ENCODE measurements at regions not wholly inside any gene's neighbourhood (a gene's known extent, or its start where the extent isn't known, plus 50 kb on each side); places are given as distances from the start of the nearest gene placed in this dataset.

DNA sequence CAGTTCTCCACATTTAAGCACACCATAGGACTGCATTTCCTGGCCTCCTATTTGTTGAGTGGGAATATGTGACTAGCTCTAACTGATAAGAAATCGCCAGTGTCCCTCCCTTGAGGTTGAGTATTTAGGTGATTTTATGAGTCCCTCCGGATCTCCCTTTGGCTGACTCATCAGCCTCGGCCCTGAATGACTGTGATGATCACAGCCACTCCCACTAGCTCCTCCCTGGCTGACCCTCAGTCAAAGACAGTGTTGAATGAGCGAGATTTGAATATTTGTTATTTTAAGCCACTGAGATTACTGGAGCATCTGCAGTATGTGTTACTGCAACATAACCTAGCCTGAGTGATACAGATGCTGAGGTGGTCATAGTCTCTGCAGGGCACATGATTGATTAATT, 515.3 kb downstream of the EPHB1 start:
- no peak for FAIRE-seq

DNA sequence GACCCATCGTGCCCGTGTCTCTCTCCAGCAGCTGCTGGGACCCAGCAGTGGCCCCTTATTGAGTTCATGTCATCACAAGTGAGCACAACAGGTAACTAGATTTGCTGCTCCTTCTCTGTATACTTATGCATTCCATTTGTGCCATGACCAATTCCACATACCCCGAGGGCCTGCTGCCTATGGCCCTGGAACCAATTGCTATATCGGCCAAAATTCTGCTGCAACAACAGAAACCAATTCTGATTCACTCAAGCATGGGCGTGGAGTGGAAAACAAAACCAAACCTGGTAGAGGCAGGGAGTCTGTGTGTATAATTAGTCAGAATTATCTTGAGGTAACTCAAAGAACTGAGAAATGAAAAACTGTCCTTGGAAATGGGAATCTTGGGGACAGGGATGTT, 516.6 kb downstream of the EPHB1 start:
- no peak for FAIRE-seq

DNA sequence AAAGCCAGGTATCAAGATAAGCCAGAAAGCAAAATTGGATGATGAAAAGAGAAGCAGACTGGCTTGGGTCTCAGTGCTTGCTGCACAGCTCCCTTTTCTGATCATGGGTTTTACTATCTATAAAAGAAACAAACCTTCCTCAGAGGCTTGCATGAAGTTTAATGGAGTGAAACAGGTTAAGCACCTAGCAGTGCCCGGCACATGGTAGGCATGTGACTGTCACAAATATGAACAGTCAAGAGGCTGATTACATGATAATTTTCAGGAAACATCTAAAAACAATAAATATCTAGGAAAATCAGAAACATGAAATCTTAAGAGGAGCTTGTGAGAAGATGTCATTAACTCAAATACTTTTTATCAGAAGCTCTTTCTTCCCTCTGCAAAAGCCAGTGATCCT, 519.2 kb downstream of the EPHB1 start:
- FAIRE-seq, result no peak

DNA sequence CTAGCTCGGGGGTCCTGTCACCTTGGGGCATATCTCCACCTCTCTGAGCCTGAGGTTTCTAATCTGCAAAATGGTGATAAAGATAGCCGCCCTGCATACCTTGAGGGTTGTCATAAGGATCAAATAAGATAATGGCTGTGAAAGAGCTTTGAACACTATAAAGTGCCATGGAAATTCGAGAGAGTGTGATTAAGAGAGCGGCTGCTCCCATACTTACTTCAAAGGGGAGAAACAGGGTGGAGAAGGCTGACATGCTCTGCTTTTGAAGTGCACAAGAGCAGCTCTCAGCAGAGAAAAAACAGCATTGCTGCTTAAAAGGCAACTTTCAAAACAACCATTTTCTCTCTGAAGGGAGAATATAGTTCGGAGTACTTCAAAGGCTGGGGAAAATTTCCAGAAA, 529.2 kb downstream of the EPHB1 start:
- FAIRE-seq, result no peak

DNA sequence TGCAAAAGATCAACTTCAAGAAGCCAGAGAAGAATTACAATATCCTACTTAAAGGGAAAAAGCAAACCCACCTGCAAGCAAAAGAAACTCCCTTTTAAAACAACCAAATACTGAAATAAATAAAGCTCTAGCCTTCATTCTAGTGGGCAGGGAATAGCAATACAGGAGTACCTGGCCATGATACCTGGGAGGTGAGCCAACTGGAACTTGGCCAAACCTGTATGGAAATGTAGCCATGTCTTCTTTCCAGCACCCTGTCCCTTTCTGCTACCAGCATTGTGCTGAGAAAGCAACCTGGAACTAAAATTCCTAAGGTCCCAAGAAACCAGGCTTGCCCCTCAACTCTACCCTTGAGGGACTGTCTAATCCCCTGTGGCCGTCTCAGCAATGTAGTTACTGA, 530.0 kb downstream of the EPHB1 start:
- FAIRE-seq, result no peak

DNA sequence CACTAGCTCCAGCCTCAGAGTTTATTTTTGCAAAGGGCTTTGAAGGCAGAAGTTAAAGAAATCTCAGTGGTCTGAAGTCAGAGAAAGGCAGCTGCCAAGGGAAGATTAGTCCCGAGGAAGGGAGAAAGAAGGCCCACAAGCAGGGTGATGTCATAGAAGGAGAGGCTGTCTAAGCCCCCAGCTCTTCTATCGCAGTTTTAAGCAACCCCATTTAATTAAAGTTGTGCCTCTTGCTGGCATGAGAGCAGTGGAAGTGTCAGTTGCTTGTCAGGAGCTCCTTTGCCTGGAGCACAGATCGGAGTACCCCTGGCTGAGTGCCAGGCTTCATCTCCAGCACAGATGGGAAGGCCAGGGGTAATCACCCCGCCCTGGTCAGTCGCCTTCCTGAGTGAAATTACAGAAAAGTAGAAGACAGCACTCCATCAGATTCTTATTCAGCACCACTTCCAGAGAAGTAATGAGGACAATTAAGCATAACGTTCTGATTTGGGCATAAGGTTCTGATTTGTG, 530.7 kb downstream of the EPHB1 start:
- FAIRE-seq, result no peak

DNA sequence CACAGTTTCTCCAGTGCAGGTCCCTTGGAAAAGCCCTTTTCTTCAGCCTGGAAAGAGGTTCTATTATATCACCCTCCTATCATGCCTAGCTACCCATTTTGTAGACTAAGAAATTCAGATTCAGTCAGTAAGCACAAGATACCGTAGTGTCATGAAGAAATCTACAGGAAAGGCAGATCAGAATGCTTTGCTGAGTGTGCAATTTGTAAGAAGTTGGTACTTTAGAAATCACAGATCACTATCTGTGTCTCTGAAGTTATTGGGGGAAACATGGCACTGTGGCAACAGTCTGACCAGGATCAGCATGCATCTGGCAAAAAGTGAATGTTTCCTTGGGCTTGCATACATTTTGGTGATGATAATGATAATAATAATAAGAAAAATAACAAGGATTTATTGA, 531.8 kb downstream of the EPHB1 start:
- no peak for FAIRE-seq

DNA sequence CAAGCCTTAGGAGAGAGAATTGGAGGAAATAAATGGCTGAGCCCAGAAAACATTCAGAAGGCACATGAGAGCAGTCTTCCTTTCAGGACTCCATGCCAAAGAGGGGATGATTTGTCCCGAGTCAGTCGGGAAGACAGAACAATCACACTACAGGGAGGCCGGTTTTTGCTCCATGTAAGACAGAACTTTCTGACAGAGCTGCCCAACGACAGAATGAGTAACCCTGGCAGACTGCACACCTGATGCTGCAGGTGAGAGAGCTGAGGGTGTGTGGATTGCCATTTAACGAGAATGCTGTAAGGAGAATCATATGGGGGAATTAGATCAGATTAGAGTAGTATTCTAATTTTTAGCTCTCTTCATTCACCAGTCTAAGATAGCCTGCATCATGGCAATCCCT, 533.0 kb downstream of the EPHB1 start:
- no peak for FAIRE-seq

DNA sequence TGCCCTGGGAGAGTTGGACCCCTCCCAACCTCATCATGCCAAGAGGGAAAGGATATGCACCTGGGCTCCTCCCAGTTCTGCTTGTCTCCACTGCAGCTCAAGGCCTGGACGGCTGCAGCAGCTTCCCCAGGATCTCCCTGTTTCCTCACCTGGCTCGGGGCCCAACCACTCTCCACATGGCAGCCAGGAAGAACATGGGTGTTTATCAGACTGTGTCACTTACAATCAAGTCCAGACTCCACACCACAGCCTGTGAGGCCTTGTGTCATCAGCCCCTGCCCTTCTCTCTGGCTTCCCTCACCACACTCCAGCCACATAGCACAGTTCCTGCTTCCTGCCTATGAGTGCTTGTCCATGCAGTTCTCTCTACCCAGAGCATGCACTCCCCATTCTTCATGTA, 534.4 kb downstream of the EPHB1 start:
- FAIRE-seq, result no peak

DNA sequence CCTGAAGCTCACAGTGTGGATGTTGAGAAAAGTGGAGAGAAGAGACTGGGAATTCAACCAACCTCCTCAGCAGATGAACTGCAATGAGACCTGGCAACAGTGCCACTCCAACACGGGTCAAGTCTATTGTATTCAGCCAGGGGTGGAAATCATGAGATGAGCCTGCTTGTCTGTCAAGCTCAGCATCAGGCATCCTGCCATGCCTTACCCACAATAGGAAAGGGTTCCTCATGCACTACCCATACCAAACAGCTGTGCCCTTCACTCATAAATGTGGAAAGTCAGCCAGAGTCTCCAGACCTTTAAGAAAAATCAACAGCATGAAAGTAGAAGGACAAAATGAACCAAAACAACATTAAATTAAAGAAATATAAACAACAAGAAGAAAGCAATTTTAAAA, 542.1 kb downstream of the EPHB1 start:
- no peak for FAIRE-seq

DNA sequence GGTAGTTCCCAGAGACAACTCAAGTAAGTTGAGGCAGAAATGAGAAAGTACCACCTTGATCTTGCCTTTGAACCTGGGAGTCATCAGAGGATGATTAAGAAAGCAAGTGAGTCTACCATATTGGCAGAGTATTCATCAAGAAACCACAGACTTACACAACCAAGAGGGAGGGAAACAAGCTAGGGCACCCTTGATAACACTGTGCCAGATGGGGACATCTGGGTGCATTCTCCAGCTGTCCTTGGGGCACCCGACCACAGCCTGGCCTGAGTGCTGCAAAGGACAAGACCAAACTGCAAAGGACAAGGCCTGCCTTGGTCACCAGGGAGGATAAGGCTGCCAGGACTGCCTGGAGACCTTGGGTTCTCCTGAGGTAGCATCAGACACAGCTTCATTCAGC, 553.6 kb downstream of the EPHB1 start:
- FAIRE-seq, result no peak

DNA sequence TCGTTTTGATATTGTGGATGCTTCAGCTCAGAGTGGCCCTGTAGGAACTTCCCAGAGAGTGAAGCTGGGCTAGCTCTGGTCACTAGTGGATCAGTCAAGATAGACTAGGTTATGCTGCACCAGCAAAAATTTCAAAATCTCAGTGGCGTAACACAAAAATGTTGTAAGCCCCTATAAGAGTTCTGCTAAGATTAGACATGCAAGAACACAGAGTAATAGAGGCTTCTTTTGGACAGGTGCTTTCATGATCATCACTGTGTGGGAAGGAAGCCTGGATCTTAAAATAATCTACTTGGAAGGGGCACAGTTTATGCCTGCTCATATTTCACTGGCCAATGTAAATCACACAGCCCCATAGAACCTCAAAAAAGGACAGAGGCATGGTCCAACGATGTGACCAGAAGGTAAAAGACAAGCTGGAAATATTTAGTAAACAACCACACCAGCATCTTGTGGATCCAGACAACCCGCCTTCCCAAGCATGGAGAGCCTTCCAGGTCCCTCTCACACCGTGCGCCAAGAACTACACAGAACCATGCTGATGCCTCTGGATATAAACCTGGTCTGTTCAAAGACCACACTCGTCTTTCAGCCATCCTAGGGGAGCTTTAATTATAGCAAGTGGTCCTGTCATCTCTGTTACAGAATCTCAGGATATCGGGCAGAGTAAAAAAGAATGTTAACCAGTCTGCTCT, 554.3 kb downstream of the EPHB1 start:
- no peak for FAIRE-seq

DNA sequence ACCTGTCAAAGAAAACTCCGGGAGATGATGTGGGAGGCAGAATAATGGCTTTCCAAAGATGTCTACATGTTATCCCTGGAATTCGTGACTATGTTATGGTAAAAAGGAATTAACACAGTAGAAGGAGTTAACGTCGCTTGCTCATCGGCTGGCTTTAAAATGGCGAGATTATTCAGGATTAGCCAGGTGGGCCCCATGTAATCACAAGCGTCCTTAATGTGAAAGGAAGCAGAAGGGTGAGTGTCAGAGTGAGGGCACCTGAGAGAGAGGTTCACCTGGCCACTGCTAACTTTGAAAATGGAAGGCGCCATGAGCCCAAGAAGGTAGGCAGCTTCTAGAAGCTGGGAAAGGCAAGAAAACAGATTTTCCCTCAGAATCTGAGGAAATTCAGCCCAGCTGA, 557.2 kb downstream of the EPHB1 start:
- FAIRE-seq, result no peak

DNA sequence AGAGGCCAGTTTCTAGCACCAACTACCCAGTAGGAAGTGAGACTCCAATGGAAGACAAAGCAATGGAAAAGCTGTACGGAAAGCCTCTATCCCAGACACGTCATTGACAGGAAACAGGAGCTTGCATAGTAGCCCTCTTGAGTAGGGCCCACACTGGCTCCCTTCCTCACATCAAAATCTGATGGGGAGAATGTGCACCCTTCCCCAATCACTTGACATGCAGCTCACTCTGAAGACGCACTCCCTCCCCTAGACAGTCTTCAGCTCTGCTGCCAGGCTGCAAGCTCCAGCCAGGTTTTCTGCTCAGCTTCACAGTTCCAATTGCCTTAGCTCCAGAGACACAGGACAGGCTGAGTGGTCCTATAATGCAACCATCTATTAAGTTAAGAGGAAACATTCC, 567.8 kb downstream of the EPHB1 start:
- FAIRE-seq, result no peak

DNA sequence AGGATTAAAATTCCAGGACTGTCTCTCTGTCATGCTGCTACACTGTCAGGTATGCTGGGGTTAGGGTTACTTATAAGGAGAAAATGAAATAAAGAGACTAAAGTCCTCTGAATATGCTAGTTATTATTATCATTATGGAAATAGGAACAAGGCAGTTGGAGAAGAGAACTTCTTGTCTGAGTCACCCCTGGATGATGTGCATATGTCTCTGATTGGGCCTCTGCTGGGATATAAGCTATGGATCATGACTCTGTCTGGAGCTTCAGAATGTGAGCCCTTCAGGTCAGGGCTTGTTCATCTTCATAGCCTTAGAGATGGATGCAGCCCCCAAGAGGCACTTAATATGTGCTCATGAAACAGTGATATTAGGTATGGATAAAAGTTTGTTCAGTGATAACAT, 569.6 kb downstream of the EPHB1 start:
- no peak for FAIRE-seq

DNA sequence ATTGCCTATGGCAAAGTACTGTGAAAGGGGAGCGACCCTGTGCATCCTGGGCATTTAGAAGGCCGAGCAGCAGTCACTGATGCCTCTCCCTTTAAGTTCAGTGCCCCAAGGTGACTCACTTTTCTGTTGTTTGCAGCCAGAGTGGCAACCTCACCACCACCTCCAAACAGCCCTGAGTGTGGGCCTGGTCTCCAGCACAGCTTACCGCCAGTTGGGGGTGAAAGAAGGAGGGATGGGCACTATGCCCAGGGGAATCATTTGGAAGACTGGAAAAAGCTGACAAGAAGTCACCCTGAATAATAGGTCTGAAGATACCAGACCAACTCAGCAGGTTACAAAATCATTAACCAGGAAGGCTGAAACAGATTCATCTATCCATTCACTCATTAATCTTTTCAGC, 571.8 kb downstream of the EPHB1 start:
- FAIRE-seq, result no peak

DNA sequence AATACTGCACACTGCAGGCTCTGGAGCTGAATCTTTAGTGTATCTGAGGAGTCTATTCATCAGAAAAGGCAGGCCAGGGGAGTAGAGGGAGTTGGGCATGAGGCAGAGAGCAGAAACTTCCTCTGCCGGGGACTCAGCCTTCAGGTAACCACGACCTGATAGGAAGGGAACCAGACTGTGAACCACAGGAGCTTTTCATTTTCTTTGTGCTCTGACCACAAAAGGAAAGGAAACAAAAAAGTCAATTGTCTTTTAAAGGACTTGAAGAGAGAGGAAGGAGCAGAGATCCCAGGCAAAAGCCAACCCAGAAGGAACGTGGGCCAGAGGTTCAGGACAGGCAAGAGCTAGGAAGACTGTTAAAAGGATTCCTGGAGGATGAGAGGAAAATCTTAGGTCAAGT, 573.3 kb downstream of the EPHB1 start:
- FAIRE-seq, result no peak

DNA sequence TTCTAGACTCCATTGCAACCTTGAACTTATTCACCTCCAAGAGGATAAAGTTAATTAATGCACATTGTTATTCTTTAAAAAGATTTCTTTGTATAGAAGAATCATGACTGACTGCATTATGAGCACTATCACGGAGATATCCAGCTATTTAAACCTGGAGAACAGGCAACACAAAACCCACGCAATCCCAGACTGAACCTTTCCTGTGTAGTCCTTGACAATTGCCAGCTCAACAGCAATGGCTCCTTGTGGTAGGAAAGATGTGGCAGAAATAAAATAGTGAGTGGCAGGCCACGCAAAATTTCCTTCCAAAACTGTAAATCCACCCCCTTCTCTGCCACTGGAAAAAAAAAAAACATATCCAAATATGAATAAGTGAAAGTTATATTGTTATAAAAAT, 573.7 kb downstream of the EPHB1 start:
- FAIRE-seq, result no peak

DNA sequence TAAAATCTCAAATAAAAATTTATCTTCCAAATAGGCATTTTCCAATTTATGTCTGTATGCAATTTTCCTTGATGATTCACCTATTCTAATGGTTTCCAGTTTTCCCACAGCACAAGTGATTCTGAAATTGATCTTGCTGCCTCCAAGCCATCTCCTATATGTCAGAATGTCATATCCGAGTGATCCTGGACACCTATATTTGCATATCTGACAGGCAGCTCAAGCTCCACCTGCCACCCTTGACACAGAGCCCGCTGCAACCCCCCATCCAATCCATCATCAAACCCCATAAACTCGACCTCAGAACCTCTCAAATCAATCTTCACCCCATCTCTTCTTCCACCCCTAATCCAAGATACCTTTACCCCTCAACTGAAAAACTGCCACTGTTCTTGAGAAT, 579.5 kb downstream of the EPHB1 start:
- no peak for FAIRE-seq

DNA sequence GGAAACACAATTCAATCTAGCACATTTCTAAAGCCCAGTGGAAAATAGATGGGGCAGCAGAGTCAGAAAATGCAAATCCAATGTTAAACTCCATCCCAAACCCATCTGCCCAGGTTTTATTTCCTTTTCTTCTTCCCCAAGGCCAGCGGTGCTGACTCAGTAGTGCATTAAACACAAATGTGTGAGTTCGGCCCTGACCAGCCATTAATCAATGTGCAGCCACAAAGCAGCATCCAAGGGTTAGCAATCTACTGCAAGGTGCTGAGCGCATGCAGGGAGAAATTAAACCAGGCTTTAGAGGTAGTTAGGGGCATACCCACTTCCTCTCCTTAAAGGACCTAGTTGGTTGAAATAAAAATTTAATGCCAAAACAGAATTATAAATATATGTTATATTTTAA, 583.3 kb upstream of the PPP2R3A start:
- FAIRE-seq, result no peak

DNA sequence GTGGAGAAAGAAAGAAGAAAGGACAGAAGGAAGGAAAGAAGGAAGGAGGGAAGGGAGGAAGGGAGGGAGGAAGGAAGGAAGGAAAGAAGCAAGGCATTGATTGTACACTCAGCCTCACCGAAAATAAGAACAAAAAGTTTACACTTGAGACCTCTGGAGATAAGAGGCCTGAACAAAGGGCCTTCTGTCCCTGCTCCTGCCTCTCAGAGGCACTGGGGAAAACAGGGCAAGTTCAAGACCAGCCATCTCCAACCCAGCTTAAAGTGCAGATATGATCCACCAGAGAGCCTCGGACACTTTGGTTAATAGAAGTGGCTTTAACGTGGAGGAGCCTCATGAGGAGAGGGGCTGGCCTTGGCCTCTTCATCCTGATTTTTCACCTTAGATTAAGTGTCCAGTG, 582.9 kb upstream of the PPP2R3A start:
- FAIRE-seq, result no peak

DNA sequence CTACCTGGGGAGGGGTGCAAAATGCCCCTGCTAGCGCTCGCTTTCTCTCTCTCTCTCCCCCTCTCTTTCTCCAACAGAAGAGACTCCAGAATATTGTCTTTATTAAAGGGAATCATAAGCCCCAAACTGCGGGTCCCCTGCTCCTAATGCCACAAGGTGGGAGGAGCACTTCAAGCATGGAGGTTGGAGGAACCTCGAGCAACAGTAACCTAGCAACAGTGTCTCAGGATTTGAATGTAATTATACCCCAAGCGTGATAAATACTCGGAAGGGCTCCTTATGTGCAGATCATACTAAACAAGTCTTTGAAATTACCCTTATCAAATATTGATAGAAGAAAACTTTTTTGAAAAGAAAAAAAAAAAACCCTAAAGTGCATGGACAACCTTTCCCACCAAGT, 582.2 kb upstream of the PPP2R3A start:
- no peak for FAIRE-seq

DNA sequence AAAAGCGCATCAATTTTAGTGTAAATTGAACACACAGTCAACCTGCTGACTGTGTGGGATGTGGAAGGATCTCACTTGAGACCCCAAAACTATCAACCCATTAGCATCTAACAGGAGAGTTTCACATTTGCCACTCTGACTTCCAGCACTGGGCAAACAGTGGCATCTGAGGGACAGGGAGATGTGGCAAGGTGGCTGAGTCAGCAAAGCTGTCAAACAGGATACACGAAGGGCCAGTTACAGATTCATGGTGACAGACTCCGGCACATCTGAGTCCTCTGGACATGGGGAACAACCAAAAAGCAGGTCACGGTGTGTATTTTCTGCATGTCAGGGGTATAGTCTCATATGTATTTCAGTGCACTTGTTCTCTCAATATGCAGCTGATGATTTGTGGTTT, 573.4 kb upstream of the PPP2R3A start:
- FAIRE-seq, result no peak

DNA sequence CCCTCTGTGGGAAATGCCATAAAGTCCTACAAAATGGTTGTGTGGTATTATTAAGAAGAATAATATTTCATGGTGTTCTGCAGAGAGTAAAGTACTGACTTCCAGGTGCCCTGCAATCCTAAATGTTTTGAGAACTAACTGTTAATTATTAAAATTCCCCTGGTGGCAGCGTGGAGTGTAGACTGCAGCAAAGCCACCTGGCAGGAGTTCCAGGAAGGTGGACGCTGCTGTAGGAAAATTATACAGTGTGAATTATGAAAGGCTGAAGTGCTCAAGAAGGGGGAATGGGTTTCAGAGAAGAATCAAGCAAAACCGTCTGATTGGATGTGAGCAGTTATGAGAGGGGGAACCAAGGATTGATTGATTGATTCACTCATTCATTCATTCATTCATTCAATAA, 572.4 kb upstream of the PPP2R3A start:
- no peak for FAIRE-seq

DNA sequence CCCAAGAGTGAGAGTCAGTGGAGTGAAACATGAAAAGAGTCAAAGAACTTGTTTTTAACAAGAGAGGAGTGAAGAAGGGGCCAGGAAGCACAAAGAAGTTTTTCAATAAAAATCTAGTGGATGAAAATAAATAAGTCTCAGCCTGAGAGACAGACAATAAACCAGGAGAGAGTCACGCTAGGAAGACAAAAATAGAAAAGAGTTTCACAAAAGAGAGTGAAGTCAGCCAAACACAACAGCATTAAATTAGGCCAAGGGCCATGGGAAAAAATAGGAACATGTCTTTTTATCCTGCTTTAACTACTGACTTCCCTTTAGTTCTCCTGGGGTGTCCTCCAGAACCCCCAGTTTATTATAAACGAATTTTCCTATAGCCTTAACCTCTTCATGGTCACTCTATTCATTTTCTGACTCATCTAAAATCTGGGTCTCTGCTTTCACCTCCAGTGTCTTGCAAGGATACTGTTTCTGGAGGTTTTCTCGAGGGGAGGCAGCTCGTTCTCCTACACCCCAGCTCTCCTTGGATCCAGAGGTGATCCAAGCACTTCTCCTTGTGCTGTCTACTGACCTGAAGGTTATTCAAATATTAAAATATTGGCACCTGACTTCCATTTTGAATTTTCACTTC, 571.5 kb upstream of the PPP2R3A start:
- FAIRE-seq, result no peak
